B cell (primary cell): ENCODE measurements at regions not wholly inside any gene's neighbourhood (a gene's known extent, or its start where the extent isn't known, plus 50 kb on each side); places are given as distances from the start of the nearest gene placed in this dataset.

Experiments used
- ATAC-seq: fragments of 200-7000 bp; cut with Tn5 transposase; one replicate; pipeline ENCODE4 v1.10.0; 2021; ENCODE audit warnings: low read depth, mild to moderate bottlenecking, moderate number of reproducible peaks, moderate library complexity
- CTCF ChIA-PET: fragments of 350-600 bp; sonication (Branson Sonifier 250); formaldehyde crosslinking; loops from one replicate; lab custom pipeline; 2021; ENCODE audit warnings: antibody characterized with exemption, inconsistent platforms; lab: Charles Lee
- POLR2A ChIA-PET: fragments of 350-600 bp; sonication (Branson Sonifier 250); formaldehyde crosslinking; loops from one replicate; lab custom pipeline; 2021; ENCODE audit warnings: antibody characterized with exemption; lab: Charles Lee
- DNase-seq: peaks from one replicate; pipeline ENCODE4 v3.0.0; 2013
- H2AFZ ChIP-seq: 2 replicates; pipeline ENCODE4 v1.6.1; 2012; ENCODE audit warnings: mild to moderate bottlenecking, low read depth, low read length; ENCODE audit not compliant: insufficient read depth, poor library complexity, severe bottlenecking
- H3K27ac ChIP-seq, 2 donors: 1 replicate in 1 of 2; 2 replicates in 1 of 2; pipeline ENCODE4 v1.5.1; 2012 to 2013; ENCODE audit warnings: low read length in 2 of 2, mild to moderate bottlenecking in 2 of 2, moderate library complexity in 1 of 2
- H3K27me3 ChIP-seq, 4 experiments: fragments of 200-600 bp in 1 of 4; sonication (generic) in 1 of 4; replicated peaks in 1 of 4; 1 replicate in 2 of 4; 2 replicates in 2 of 4; pipeline versions ENCODE4 v1.6.1 to v1.7.0; 2013 to 2016; ENCODE audit warnings: low read length in 3 of 4, mild to moderate bottlenecking in 2 of 4, mixed read lengths in 1 of 4, moderate library complexity in 1 of 4; ENCODE audit not compliant: insufficient read depth in 4 of 4, control insufficient read depth in 3 of 4; ENCODE audit errors: control extremely low read depth in 1 of 4
- H3K36me3 ChIP-seq, 2 experiments: replicated peaks in 1 of 2; 1 replicate in 1 of 2; 2 replicates in 1 of 2; pipeline versions ENCODE4 v1.6.1 to v1.7.1; 2013; ENCODE audit warnings: low read length in 1 of 2; ENCODE audit not compliant: insufficient read depth in 2 of 2, control insufficient read depth in 1 of 2; ENCODE audit errors: control extremely low read depth in 1 of 2, extremely low read depth in 1 of 2
- H3K4me1 ChIP-seq, 2 donors: fragments of 200-600 bp in 1 of 2; sonication (generic) in 1 of 2; 1 replicate in 1 of 2; 2 replicates in 1 of 2; pipeline versions ENCODE4 v1.5.1 to v1.6.1; 2013 to 2017; ENCODE audit warnings: low read length in 2 of 2; ENCODE audit not compliant: control insufficient read depth in 2 of 2, insufficient read depth in 2 of 2
- H3K4me2 ChIP-seq: replicated peaks from 2 replicates; pipeline ENCODE3; 2012; ENCODE audit warnings: mild to moderate bottlenecking, low read depth, low read length; ENCODE audit not compliant: poor library complexity, severe bottlenecking
- H3K4me3 ChIP-seq, 5 experiments: fragments of 200-600 bp in 1 of 5; sonication (generic) in 1 of 5; 1 replicate in 3 of 5; 2 replicates in 2 of 5; pipeline versions ENCODE4 v1.5.1 to v1.7.0; 2011 to 2016; ENCODE audit warnings: low read length in 4 of 5, mild to moderate bottlenecking in 4 of 5, low read depth in 2 of 5, control low read depth in 1 of 5, moderate library complexity in 1 of 5; ENCODE audit not compliant: insufficient read depth in 1 of 5; ENCODE audit errors: control extremely low read depth in 1 of 5, extremely low read depth in 1 of 5
- H3K79me2 ChIP-seq: fragments of 200-600 bp; sonication (generic); one replicate; pipeline ENCODE4 v1.6.0; 2016; ENCODE audit warnings: low read length; ENCODE audit not compliant: control insufficient read depth, insufficient read depth
- H3K9ac ChIP-seq: fragments of 200-600 bp; sonication (generic); 2 replicates; pipeline ENCODE4 v1.6.1; 2017; ENCODE audit warnings: mild to moderate bottlenecking, low read length, moderate library complexity
- H3K9me3 ChIP-seq, 3 donors: one replicate each; pipeline versions ENCODE4 v1.6.1 to v1.7.1; 2013; ENCODE audit warnings: low read length in 2 of 3; ENCODE audit not compliant: control insufficient read depth in 2 of 3, insufficient read depth in 1 of 3; ENCODE audit errors: control extremely low read depth in 1 of 3
- H4K20me1 ChIP-seq: 2 replicates; pipeline ENCODE4 v1.6.0; 2012; ENCODE audit warnings: mild to moderate bottlenecking, low read length; ENCODE audit not compliant: insufficient read depth, control insufficient read depth, poor library complexity, severe bottlenecking
- H3K27ac Mint-ChIP-seq: one replicate; pipeline ENCODE4 v1.8.0; 2021; ENCODE audit warnings: mixed read lengths
- H3K27me3 Mint-ChIP-seq: one replicate; pipeline ENCODE4 v1.8.0; 2021; ENCODE audit warnings: mixed read lengths
- H3K4me1 Mint-ChIP-seq: one replicate; pipeline ENCODE4 v1.8.0; 2021; ENCODE audit warnings: mixed read lengths
- H3K4me3 Mint-ChIP-seq: one replicate; pipeline ENCODE4 v1.8.0; 2021; ENCODE audit warnings: mixed read lengths
- H3K9me3 Mint-ChIP-seq: one replicate; pipeline ENCODE4 v1.8.0; 2022; ENCODE audit warnings: mixed read lengths; ENCODE audit not compliant: insufficient read depth
- EZH2 ChIP-seq: IDR thresholded peaks from 2 replicates; pipeline ENCODE4 v1.6.1; 2012; ENCODE audit warnings: borderline replicate concordance, low read depth, mild to moderate bottlenecking, moderate library complexity, low read length; ENCODE audit not compliant: insufficient read depth, poor library complexity, severe bottlenecking
- WGBS: methylation state at CpG from one replicate; pipeline ENCODE4 v1.1.5; 2013; ENCODE audit warnings: missing lambda C conversion rate; ENCODE audit not compliant: insufficient coverage; 5-methylcytosine and 5-hydroxymethylcytosine counted together
- intact Hi-C: fragments of 100-400 bp; cut with micrococcal nuclease; formaldehyde crosslinking; loops from one replicate; pipeline ENCODE4 v1.10.0; 2022
- TF ChIP-seq, protein P1 (sequence below): fragments of 200-600 bp; IDR thresholded peaks from one replicate; pipeline ENCODE4 v1.8.0; 2022; ENCODE audit warnings: antibody characterized with exemption, mild to moderate bottlenecking

DNA sequence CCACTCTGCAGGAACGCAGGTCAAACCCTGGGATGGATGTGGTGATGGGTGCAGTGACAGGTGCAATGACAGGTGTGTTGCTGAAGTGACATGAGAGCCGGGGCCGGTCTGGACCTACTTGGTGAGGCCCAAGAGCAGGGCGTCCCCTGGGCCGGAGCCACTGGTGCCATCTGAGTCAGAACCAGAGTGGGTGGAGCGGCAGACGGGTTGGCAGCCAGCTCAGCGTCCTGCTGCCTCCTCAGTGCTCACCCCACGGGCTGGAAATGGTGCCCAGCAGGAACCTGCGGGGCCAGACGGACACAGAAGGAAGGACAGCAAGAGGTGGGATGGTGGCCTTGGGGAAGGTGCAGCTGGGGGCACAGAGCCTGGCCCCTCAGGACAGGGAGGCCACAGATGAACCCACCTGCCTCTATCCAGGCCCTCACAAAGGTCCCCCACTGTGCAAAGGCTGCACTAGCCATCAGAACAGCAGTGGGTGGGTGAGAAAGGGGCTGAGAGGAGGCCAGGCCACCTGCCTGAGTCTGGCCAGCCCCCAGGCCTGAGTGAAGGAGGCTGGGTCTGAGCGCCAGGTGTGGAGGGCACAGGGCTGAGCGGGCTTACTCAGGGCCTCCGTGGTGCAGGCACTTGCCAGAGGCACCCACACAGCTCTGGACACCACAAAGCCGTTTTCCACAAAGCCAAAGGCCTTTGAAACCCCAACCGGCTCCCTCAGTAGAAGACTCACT is 129.0 kb upstream of the PPP2R2D start:
- Mint-ChIP-seq H3K9me3 (peaks cover 8% of the 10 kb centered on the region), H3K27me3 (peaks cover 9% of the 10 kb centered on the region), H3K27ac (no peak overlapping the region), H3K4me1 (no peaks in the 10 kb centered on the region), H3K4me3 (no peak overlapping the region)
- ChIA-PET CTCF (no interaction called here), POLR2A (no interaction called here)
- no peaks in the 10 kb centered on the region for H3K79me2 ChIP-seq
- H3K9me3 ChIP-seq, result peaks cover 0 to 32% (median 8%) of the 10 kb centered on the region in 3 donors
- H3K4me2 ChIP-seq, result no peak overlapping the region
- H3K27ac ChIP-seq, result no peak overlapping the region
- 76% methylated on average over 15 of the region's 16 CpGs for WGBS
- H4K20me1 ChIP-seq, result no peaks in the 10 kb centered on the region
- intact Hi-C loops, result no loop called here
- peaks cover 0 to under 1% of the 10 kb centered on the region in 2 donors for H3K4me1 ChIP-seq
- H3K4me3 ChIP-seq, result no peak overlapping the region
- H2AFZ ChIP-seq, result no peak overlapping the region
- H3K36me3 ChIP-seq, result no peaks in the 10 kb centered on the region
- DNase-seq (no peak), ATAC-seq (no peak)
- H3K27me3 ChIP-seq, result no peaks in the 10 kb centered on the region
- H3K9ac ChIP-seq, result no peak overlapping the region
- TF ChIP-seq, protein P1, sequence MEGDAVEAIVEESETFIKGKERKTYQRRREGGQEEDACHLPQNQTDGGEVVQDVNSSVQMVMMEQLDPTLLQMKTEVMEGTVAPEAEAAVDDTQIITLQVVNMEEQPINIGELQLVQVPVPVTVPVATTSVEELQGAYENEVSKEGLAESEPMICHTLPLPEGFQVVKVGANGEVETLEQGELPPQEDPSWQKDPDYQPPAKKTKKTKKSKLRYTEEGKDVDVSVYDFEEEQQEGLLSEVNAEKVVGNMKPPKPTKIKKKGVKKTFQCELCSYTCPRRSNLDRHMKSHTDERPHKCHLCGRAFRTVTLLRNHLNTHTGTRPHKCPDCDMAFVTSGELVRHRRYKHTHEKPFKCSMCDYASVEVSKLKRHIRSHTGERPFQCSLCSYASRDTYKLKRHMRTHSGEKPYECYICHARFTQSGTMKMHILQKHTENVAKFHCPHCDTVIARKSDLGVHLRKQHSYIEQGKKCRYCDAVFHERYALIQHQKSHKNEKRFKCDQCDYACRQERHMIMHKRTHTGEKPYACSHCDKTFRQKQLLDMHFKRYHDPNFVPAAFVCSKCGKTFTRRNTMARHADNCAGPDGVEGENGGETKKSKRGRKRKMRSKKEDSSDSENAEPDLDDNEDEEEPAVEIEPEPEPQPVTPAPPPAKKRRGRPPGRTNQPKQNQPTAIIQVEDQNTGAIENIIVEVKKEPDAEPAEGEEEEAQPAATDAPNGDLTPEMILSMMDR, result no peak
- no peak for TF ChIP-seq EZH2

DNA sequence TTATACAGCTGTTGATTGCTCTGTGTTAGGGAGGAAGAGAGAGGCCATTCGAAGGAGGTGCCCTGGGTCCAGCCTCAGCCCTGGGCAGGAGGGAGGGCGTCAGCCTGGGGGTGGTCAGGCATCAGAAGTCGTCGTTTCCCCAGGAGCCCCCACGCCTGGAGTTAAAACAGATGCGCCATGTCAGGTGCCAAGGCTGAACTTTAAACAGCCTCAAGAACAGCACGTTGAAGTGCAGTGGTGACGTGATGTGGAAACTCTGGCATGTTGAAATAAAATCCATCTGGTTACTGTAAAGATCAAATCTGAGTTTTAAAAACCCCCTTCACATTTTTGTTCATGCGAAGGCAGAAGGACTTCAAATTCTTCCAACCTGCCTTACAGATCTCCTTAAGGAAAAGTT is 128.4 kb upstream of the PPP2R2D start:
- Histone ChIP-seq H3K4me3 (no peak overlapping the region), H3K27ac (no peak overlapping the region), H3K27me3 (no peaks in the 10 kb centered on the region), H3K36me3 (no peaks in the 10 kb centered on the region), H3K9ac (no peak overlapping the region), H3K79me2 (no peaks in the 10 kb centered on the region), H2AFZ (no peak overlapping the region), H3K9me3 (peaks cover 0 to 37% (median 15%) of the 10 kb centered on the region in 3 donors), H3K4me1 (no peaks in the 10 kb centered on the region), H4K20me1 (no peaks in the 10 kb centered on the region), H3K4me2 (no peak overlapping the region)
- TF ChIP-seq, protein P1, result no peak
- TF ChIP-seq EZH2, result no peak
- H3K4me1 Mint-ChIP-seq, result no peaks in the 10 kb centered on the region
- H3K27ac Mint-ChIP-seq, result no peak overlapping the region
- peaks cover 11% of the 10 kb centered on the region for H3K9me3 Mint-ChIP-seq
- DNase-seq (no peak), ATAC-seq (no peak)
- ChIA-PET CTCF (no interaction called here), POLR2A (no interaction called here)
- no peak overlapping the region for H3K4me3 Mint-ChIP-seq
- 63% methylated on average over 6 of the region's 9 CpGs for WGBS
- intact Hi-C loops, result no loop called here
- peaks cover 9% of the 10 kb centered on the region for H3K27me3 Mint-ChIP-seq
